NT2/D1 (cell line): ENCODE measurements at regions not wholly inside any gene's neighbourhood (a gene's known extent, or its start where the extent isn't known, plus 50 kb on each side); places are given as distances from the start of the nearest gene placed in this dataset.

Source experiments
- YY1 ChIP-seq: IDR thresholded peaks from 2 replicates; pipeline ENCODE4 v1.6.1; 2011; ENCODE audit not compliant: insufficient read length, insufficient read depth
- ZNF274 ChIP-seq: IDR thresholded peaks from 2 replicates; pipeline ENCODE4 v1.6.1; 2011; ENCODE audit warnings: mild to moderate bottlenecking, low read depth, low read length

GRCh38 chr7:125391921-125392320 lies 462.3 kb upstream of the POT1 start:
- TF ChIP-seq YY1 (no peak), ZNF274 (no peak)
